OCI-LY3 (cell line): ENCODE measurements at regions not wholly inside any gene's neighbourhood (a gene's known extent, or its start where the extent isn't known, plus 50 kb on each side); places are given as distances from the start of the nearest gene placed in this dataset.

Source experiments
- H2AFZ ChIP-seq: fragments of 200-600, 300-600 bp; shearing (Covaris generic); 2 replicates; pipeline ENCODE4 v1.6.0; 2014; ENCODE audit warnings: antibody characterized with exemption, low read depth, low read length
- H3K27ac ChIP-seq: fragments of 200-600, 300-600 bp; sonication (generic); 2 replicates; pipeline ENCODE4 v1.5.1; 2014; ENCODE audit warnings: mild to moderate bottlenecking, low read length, moderate library complexity, mixed read lengths
- H3K27me3 ChIP-seq: fragments of 200-600, 300-600 bp; sonication (generic); 2 replicates; pipeline ENCODE4 v1.6.1; 2014; ENCODE audit warnings: low read depth, low read length, mixed read lengths
- H3K36me3 ChIP-seq: fragments of 200-600, 300-600 bp; sonication (generic); replicated peaks from 2 replicates; pipeline ENCODE3; 2014; ENCODE audit warnings: low read depth, low read length, mixed read lengths
- H3K4me1 ChIP-seq: fragments of 300-600, 200-600 bp; sonication (generic); 2 replicates; pipeline ENCODE4 v1.6.1; 2014; ENCODE audit warnings: low read length, mixed read lengths
- H3K4me2 ChIP-seq: fragments of 200-600, 300-600 bp; sonication (generic); 2 replicates; pipeline ENCODE4 v1.6.1; 2014; ENCODE audit warnings: low read length, mixed read lengths
- H3K4me3 ChIP-seq: fragments of 300-600, 200-600 bp; sonication (generic); 2 replicates; pipeline ENCODE4 v1.5.1; 2014; ENCODE audit warnings: antibody characterized with exemption, mild to moderate bottlenecking, low read length, moderate library complexity
- H3K79me2 ChIP-seq: fragments of 300-600, 200-600 bp; shearing (Covaris generic); 2 replicates; pipeline ENCODE4 v1.6.1; 2014; ENCODE audit warnings: mild to moderate bottlenecking, low read length, mixed read lengths
- H3K9ac ChIP-seq: fragments of 300-600, 200-600 bp; shearing (Covaris generic); 2 replicates; pipeline ENCODE4 v1.6.0; 2014; ENCODE audit warnings: mild to moderate bottlenecking, low read length, moderate library complexity
- H3K9me3 ChIP-seq: fragments of 200-600, 300-600 bp; shearing (Covaris generic); 2 replicates; pipeline ENCODE4 v1.6.1; 2014; ENCODE audit warnings: low read length, mixed read lengths; ENCODE audit not compliant: insufficient read depth
- H4K20me1 ChIP-seq: fragments of 200-600, 300-600 bp; sonication (generic); 2 replicates; pipeline ENCODE4 v1.6.1; 2016; ENCODE audit warnings: low read length, mixed read lengths; ENCODE audit not compliant: insufficient read depth
- CTCF ChIP-seq: fragments of 200-600, 300-600 bp; sonication (generic); IDR thresholded peaks from 2 replicates; pipeline ENCODE4 v1.5.1; 2014; ENCODE audit warnings: antibody characterized with exemption, low read length, low read depth
- EZH2phosphoT487 ChIP-seq: fragments of 200-600 bp; shearing (Covaris generic); IDR thresholded peaks from 2 replicates; pipeline ENCODE4 v1.6.1; 2018; ENCODE audit warnings: antibody characterized with exemption, mixed run types, low read depth

GRCh38 chr15:66895794-66896453, 169.5 kb upstream of the SMAD3 start:
- no peaks in the 10 kb centered on the region for H3K36me3 ChIP-seq
- no peak overlapping the region for H3K9ac ChIP-seq
- no peaks in the 10 kb centered on the region for H3K4me1 ChIP-seq
- no peak overlapping the region for H3K4me2 ChIP-seq
- H2AFZ ChIP-seq: no peak overlapping the region
- no peaks in the 10 kb centered on the region for H3K79me2 ChIP-seq
- H3K4me3 ChIP-seq: no peak overlapping the region
- no peaks in the 10 kb centered on the region for H3K27me3 ChIP-seq
- H3K9me3 ChIP-seq: no peaks in the 10 kb centered on the region
- no peak overlapping the region for H3K27ac ChIP-seq
- TF ChIP-seq CTCF (no peak), EZH2phosphoT487 (no peak)
- H4K20me1 ChIP-seq: no peaks in the 10 kb centered on the region

GRCh38 chr15:66896611-66897010, 168.8 kb upstream of the SMAD3 start:
- no peak overlapping the region for H3K4me2 ChIP-seq
- H3K79me2 ChIP-seq: no peaks in the 10 kb centered on the region
- no peak overlapping the region for H3K9ac ChIP-seq
- H3K4me1 ChIP-seq: peaks cover 7% of the 10 kb centered on the region
- no peaks in the 10 kb centered on the region for H3K27me3 ChIP-seq
- H3K27ac ChIP-seq: no peak overlapping the region
- H4K20me1 ChIP-seq: no peaks in the 10 kb centered on the region
- H3K4me3 ChIP-seq: no peak overlapping the region
- H2AFZ ChIP-seq: no peak overlapping the region
- no peak for TF ChIP-seq EZH2phosphoT487
- TF ChIP-seq CTCF: no peak
- no peaks in the 10 kb centered on the region for H3K36me3 ChIP-seq
- H3K9me3 ChIP-seq: no peaks in the 10 kb centered on the region

DNA sequence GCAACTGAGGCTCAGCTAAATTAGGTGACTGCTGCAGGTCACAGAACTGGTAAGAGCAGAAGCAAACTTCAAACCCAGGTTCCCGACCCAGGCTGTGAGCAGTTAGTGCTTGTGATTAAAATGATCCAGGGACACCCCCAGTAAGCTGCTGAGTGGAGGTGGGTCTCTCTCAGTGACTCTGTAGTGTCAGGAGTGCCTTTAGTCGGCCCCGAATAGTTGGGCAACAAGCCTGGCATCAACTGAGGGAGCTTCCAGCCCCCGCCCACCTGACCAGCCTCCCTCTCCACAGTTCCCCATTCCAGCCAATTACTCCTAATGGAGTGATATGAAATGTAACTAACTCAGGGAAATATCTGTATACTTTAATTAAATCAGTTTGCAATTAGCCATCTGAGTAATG, 168.0 kb upstream of the SMAD3 start:
- H3K79me2 ChIP-seq: no peaks in the 10 kb centered on the region
- peaks cover 7% of the 10 kb centered on the region for H3K4me1 ChIP-seq
- H3K4me2 ChIP-seq: no peak overlapping the region
- H2AFZ ChIP-seq: no peak overlapping the region
- H3K4me3 ChIP-seq: no peak overlapping the region
- no peak for TF ChIP-seq CTCF
- TF ChIP-seq EZH2phosphoT487: no peak
- H3K27me3 ChIP-seq: no peaks in the 10 kb centered on the region
- H3K9ac ChIP-seq: no peak overlapping the region
- no peak overlapping the region for H3K27ac ChIP-seq
- H4K20me1 ChIP-seq: no peaks in the 10 kb centered on the region
- H3K36me3 ChIP-seq: no peaks in the 10 kb centered on the region
- H3K9me3 ChIP-seq: no peaks in the 10 kb centered on the region

DNA sequence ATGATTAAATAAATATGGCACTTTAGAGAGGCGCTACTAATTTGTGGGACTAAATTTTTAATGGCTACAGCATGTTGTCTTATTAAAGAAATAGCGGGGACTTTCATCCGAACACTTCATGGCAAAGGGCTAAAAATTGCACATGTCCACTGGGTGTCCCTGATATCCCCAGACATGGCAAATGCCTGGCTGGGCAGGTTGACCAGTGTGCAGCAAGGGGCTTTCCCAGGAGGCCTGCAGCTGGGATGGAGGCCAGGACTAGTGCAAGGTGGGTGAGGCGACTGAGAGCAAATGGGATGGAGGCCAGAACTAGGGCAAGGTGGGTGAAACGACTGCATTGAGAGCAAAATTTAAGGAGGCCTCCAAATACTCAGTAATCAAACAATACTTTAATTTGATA, 167.4 kb upstream of the SMAD3 start:
- Histone ChIP-seq H3K36me3 (no peaks in the 10 kb centered on the region), H3K27me3 (no peaks in the 10 kb centered on the region), H3K9ac (no peak overlapping the region), H3K79me2 (no peaks in the 10 kb centered on the region), H3K4me3 (no peak overlapping the region), H3K4me1 (peaks cover 7% of the 10 kb centered on the region), H3K27ac (no peak overlapping the region), H3K9me3 (no peaks in the 10 kb centered on the region), H2AFZ (no peak overlapping the region), H4K20me1 (no peaks in the 10 kb centered on the region), H3K4me2 (no peak overlapping the region)
- TF ChIP-seq EZH2phosphoT487: no peak
- no peak for TF ChIP-seq CTCF
